B cell (primary cell): ENCODE measurements at regions not wholly inside any gene's neighbourhood (a gene's known extent, or its start where the extent isn't known, plus 50 kb on each side); places are given as distances from the start of the nearest gene placed in this dataset.

Experiments
- ATAC-seq: fragments of 200-7000 bp; cut with Tn5 transposase; one replicate; pipeline ENCODE4 v1.10.0; 2021; ENCODE audit warnings: low read depth, mild to moderate bottlenecking, moderate number of reproducible peaks, moderate library complexity
- CTCF ChIA-PET: fragments of 350-600 bp; sonication (Branson Sonifier 250); formaldehyde crosslinking; loops from one replicate; lab custom pipeline; 2021; ENCODE audit warnings: antibody characterized with exemption, inconsistent platforms; lab: Charles Lee
- POLR2A ChIA-PET: fragments of 350-600 bp; sonication (Branson Sonifier 250); formaldehyde crosslinking; loops from one replicate; lab custom pipeline; 2021; ENCODE audit warnings: antibody characterized with exemption; lab: Charles Lee
- DNase-seq: peaks from one replicate; pipeline ENCODE4 v3.0.0; 2013
- H2AFZ ChIP-seq: 2 replicates; pipeline ENCODE4 v1.6.1; 2012; ENCODE audit warnings: mild to moderate bottlenecking, low read depth, low read length; ENCODE audit not compliant: insufficient read depth, poor library complexity, severe bottlenecking
- H3K27ac ChIP-seq, 2 donors: 1 replicate in 1 of 2; 2 replicates in 1 of 2; pipeline ENCODE4 v1.5.1; 2012 to 2013; ENCODE audit warnings: low read length in 2 of 2, mild to moderate bottlenecking in 2 of 2, moderate library complexity in 1 of 2
- H3K27me3 ChIP-seq, 4 experiments: fragments of 200-600 bp in 1 of 4; sonication (generic) in 1 of 4; replicated peaks in 1 of 4; 1 replicate in 2 of 4; 2 replicates in 2 of 4; pipeline versions ENCODE4 v1.6.1 to v1.7.0; 2013 to 2016; ENCODE audit warnings: low read length in 3 of 4, mild to moderate bottlenecking in 2 of 4, mixed read lengths in 1 of 4, moderate library complexity in 1 of 4; ENCODE audit not compliant: insufficient read depth in 4 of 4, control insufficient read depth in 3 of 4; ENCODE audit errors: control extremely low read depth in 1 of 4
- H3K36me3 ChIP-seq, 2 experiments: replicated peaks in 1 of 2; 1 replicate in 1 of 2; 2 replicates in 1 of 2; pipeline versions ENCODE4 v1.6.1 to v1.7.1; 2013; ENCODE audit warnings: low read length in 1 of 2; ENCODE audit not compliant: insufficient read depth in 2 of 2, control insufficient read depth in 1 of 2; ENCODE audit errors: control extremely low read depth in 1 of 2, extremely low read depth in 1 of 2
- H3K4me1 ChIP-seq, 2 donors: fragments of 200-600 bp in 1 of 2; sonication (generic) in 1 of 2; 1 replicate in 1 of 2; 2 replicates in 1 of 2; pipeline versions ENCODE4 v1.5.1 to v1.6.1; 2013 to 2017; ENCODE audit warnings: low read length in 2 of 2; ENCODE audit not compliant: control insufficient read depth in 2 of 2, insufficient read depth in 2 of 2
- H3K4me2 ChIP-seq: replicated peaks from 2 replicates; pipeline ENCODE3; 2012; ENCODE audit warnings: mild to moderate bottlenecking, low read depth, low read length; ENCODE audit not compliant: poor library complexity, severe bottlenecking
- H3K4me3 ChIP-seq, 5 experiments: fragments of 200-600 bp in 1 of 5; sonication (generic) in 1 of 5; 1 replicate in 3 of 5; 2 replicates in 2 of 5; pipeline versions ENCODE4 v1.5.1 to v1.7.0; 2011 to 2016; ENCODE audit warnings: low read length in 4 of 5, mild to moderate bottlenecking in 4 of 5, low read depth in 2 of 5, control low read depth in 1 of 5, moderate library complexity in 1 of 5; ENCODE audit not compliant: insufficient read depth in 1 of 5; ENCODE audit errors: control extremely low read depth in 1 of 5, extremely low read depth in 1 of 5
- H3K79me2 ChIP-seq: fragments of 200-600 bp; sonication (generic); one replicate; pipeline ENCODE4 v1.6.0; 2016; ENCODE audit warnings: low read length; ENCODE audit not compliant: control insufficient read depth, insufficient read depth
- H3K9ac ChIP-seq: fragments of 200-600 bp; sonication (generic); 2 replicates; pipeline ENCODE4 v1.6.1; 2017; ENCODE audit warnings: mild to moderate bottlenecking, low read length, moderate library complexity
- H3K9me3 ChIP-seq, 3 donors: one replicate each; pipeline versions ENCODE4 v1.6.1 to v1.7.1; 2013; ENCODE audit warnings: low read length in 2 of 3; ENCODE audit not compliant: control insufficient read depth in 2 of 3, insufficient read depth in 1 of 3; ENCODE audit errors: control extremely low read depth in 1 of 3
- H4K20me1 ChIP-seq: 2 replicates; pipeline ENCODE4 v1.6.0; 2012; ENCODE audit warnings: mild to moderate bottlenecking, low read length; ENCODE audit not compliant: insufficient read depth, control insufficient read depth, poor library complexity, severe bottlenecking
- H3K27ac Mint-ChIP-seq: one replicate; pipeline ENCODE4 v1.8.0; 2021; ENCODE audit warnings: mixed read lengths
- H3K27me3 Mint-ChIP-seq: one replicate; pipeline ENCODE4 v1.8.0; 2021; ENCODE audit warnings: mixed read lengths
- H3K4me1 Mint-ChIP-seq: one replicate; pipeline ENCODE4 v1.8.0; 2021; ENCODE audit warnings: mixed read lengths
- H3K4me3 Mint-ChIP-seq: one replicate; pipeline ENCODE4 v1.8.0; 2021; ENCODE audit warnings: mixed read lengths
- H3K9me3 Mint-ChIP-seq: one replicate; pipeline ENCODE4 v1.8.0; 2022; ENCODE audit warnings: mixed read lengths; ENCODE audit not compliant: insufficient read depth
- CTCF ChIP-seq: fragments of 200-600 bp; IDR thresholded peaks from one replicate; pipeline ENCODE4 v1.8.0; 2022; ENCODE audit warnings: antibody characterized with exemption, mild to moderate bottlenecking
- EZH2 ChIP-seq: IDR thresholded peaks from 2 replicates; pipeline ENCODE4 v1.6.1; 2012; ENCODE audit warnings: borderline replicate concordance, low read depth, mild to moderate bottlenecking, moderate library complexity, low read length; ENCODE audit not compliant: insufficient read depth, poor library complexity, severe bottlenecking
- WGBS: methylation state at CpG from one replicate; pipeline ENCODE4 v1.1.5; 2013; ENCODE audit warnings: missing lambda C conversion rate; ENCODE audit not compliant: insufficient coverage; 5-methylcytosine and 5-hydroxymethylcytosine counted together
- intact Hi-C: fragments of 100-400 bp; cut with micrococcal nuclease; formaldehyde crosslinking; loops from one replicate; pipeline ENCODE4 v1.10.0; 2022

GRCh38 chr4:63090641-63091040 is 1318.6 kb downstream of the TECRL start:
- Mint-ChIP-seq H3K4me3 (no peak overlapping the region), H3K27me3 (no peaks in the 10 kb centered on the region), H3K4me1 (no peaks in the 10 kb centered on the region), H3K9me3 (no peaks in the 10 kb centered on the region), H3K27ac (no peak overlapping the region)
- H3K4me1 ChIP-seq: no peaks in the 10 kb centered on the region
- H3K9ac ChIP-seq: no peak overlapping the region
- POLR2A ChIA-PET: no interaction called here
- no peaks in the 10 kb centered on the region for H3K79me2 ChIP-seq
- no peak for TF ChIP-seq EZH2
- TF ChIP-seq CTCF: no peak
- no peak overlapping the region for H3K27ac ChIP-seq
- CTCF ChIA-PET: no interaction called here
- ATAC-seq (no peak), DNase-seq (no peak)
- no peaks in the 10 kb centered on the region for H3K36me3 ChIP-seq
- H4K20me1 ChIP-seq: no peaks in the 10 kb centered on the region
- intact Hi-C loops: no loop called here
- no peaks in the 10 kb centered on the region for H3K9me3 ChIP-seq
- no peak overlapping the region for H3K4me2 ChIP-seq
- no peaks in the 10 kb centered on the region for H3K27me3 ChIP-seq
- no peak overlapping the region for H3K4me3 ChIP-seq
- no peak overlapping the region for H2AFZ ChIP-seq
- WGBS: no CpG with 5 or more reads among the region's 1 CpG

- CTCF ChIA-PET: no interaction called here
- no CpG with 5 or more reads among the region's 1 CpG for WGBS
- Histone ChIP-seq H3K4me1 (no peaks in the 10 kb centered on the region), H3K9me3 (no peaks in the 10 kb centered on the region), H3K4me2 (no peak overlapping the region), H3K27me3 (no peaks in the 10 kb centered on the region), H3K79me2 (no peaks in the 10 kb centered on the region), H3K9ac (no peak overlapping the region), H4K20me1 (no peaks in the 10 kb centered on the region), H3K36me3 (no peaks in the 10 kb centered on the region), H3K27ac (no peak overlapping the region), H2AFZ (no peak overlapping the region), H3K4me3 (no peak overlapping the region)
- Mint-ChIP-seq H3K4me3 (no peak overlapping the region), H3K9me3 (peaks cover 2% of the 10 kb centered on the region), H3K4me1 (no peaks in the 10 kb centered on the region), H3K27me3 (no peaks in the 10 kb centered on the region), H3K27ac (no peak overlapping the region)
- intact Hi-C loops: no loop called here
- DNase-seq: no peak
- POLR2A ChIA-PET: no interaction called here
- TF ChIP-seq EZH2 (no peak), CTCF (no peak)
- ATAC-seq: no peak
Measured at GRCh38 chr4:63085091-63085490, 1324.2 kb downstream of the TECRL start.
